GM18868 (cell line): ENCODE measurements at regions not wholly inside any gene's neighbourhood (a gene's known extent, or its start where the extent isn't known, plus 50 kb on each side); places are given as distances from the start of the nearest gene placed in this dataset.

Experiments used
- ATAC-seq: cut with Tn5 transposase; IDR thresholded peaks from one replicate; pipeline ENCODE4 v1.9.1; 2021; ENCODE audit warnings: mild to moderate bottlenecking, moderate library complexity; ENCODE audit not compliant: unreplicated experiment

GRCh38 chr15:62459875-62460274 lies 294.8 kb upstream of the C2CD4B start:
- no peak for ATAC-seq

- ATAC-seq = no peak
Observed at GRCh38 chr15:62462268-62462667, 297.2 kb upstream of the C2CD4B start.

GRCh38 chr15:62462721-62463120 lies 297.6 kb upstream of the C2CD4B start:
- ATAC-seq = no peak

GRCh38 chr15:62464705-62465104 lies 299.6 kb upstream of the C2CD4B start:
- ATAC-seq = no peak

- ATAC-seq = no peak
Observed at GRCh38 chr15:62465173-62465572, 300.1 kb upstream of the C2CD4B start.

GRCh38 chr15:62469478-62469873 lies 304.4 kb upstream of the C2CD4B start:
- no peak for ATAC-seq

GRCh38 chr15:62469874-62470688 lies 305.0 kb upstream of the C2CD4B start:
- no peak for ATAC-seq

GRCh38 chr15:62472616-62473299 lies 307.7 kb upstream of the C2CD4B start:
- ATAC-seq = no peak

GRCh38 chr15:62474021-62474770 lies 309.1 kb upstream of the C2CD4B start:
- no peak for ATAC-seq

GRCh38 chr15:62474771-62475124 lies 309.7 kb upstream of the C2CD4B start:
- ATAC-seq = no peak

- no peak for ATAC-seq
Observed at GRCh38 chr15:62475591-62475990, 310.5 kb upstream of the C2CD4B start.

- ATAC-seq = no peak
Observed at GRCh38 chr15:62476163-62476562, 311.1 kb upstream of the C2CD4B start.

- no peak for ATAC-seq
Observed at GRCh38 chr15:62477929-62478328, 312.8 kb upstream of the C2CD4B start.

GRCh38 chr15:62482785-62483429 lies 317.8 kb upstream of the C2CD4B start:
- peak; percentile 95 for ATAC-seq

GRCh38 chr15:62483814-62484213 lies 318.7 kb upstream of the C2CD4B start:
- no peak for ATAC-seq

- ATAC-seq = no peak
Observed at GRCh38 chr15:62485170-62485720, 320.2 kb upstream of the C2CD4B start.

GRCh38 chr15:62486041-62486440 lies 321.0 kb upstream of the C2CD4B start:
- no peak for ATAC-seq

- ATAC-seq = no peak
Observed at GRCh38 chr15:62488387-62488786, 323.3 kb upstream of the C2CD4B start.

GRCh38 chr15:62491642-62492041 lies 326.6 kb upstream of the C2CD4B start:
- ATAC-seq = no peak

GRCh38 chr15:62492900-62493299 lies 327.8 kb upstream of the C2CD4B start:
- no peak for ATAC-seq

GRCh38 chr15:62494197-62494596 lies 329.1 kb upstream of the C2CD4B start:
- ATAC-seq = no peak
